Kidney epithelial cell (primary cell): ENCODE measurements at regions not wholly inside any gene's neighbourhood (a gene's known extent, or its start where the extent isn't known, plus 50 kb on each side); places are given as distances from the start of the nearest gene placed in this dataset.

Source experiments
- DNase-seq: peaks from one replicate; pipeline ENCODE4 v3.0.0-alpha.2; 2010; ENCODE audit warnings: low read depth
- H3K27me3 ChIP-seq: 2 replicates; pipeline ENCODE4 v1.6.0; 2011; ENCODE audit warnings: low read length; ENCODE audit not compliant: control insufficient read depth, insufficient read depth
- H3K36me3 ChIP-seq: 2 replicates; pipeline ENCODE4 v1.5.1; 2011; ENCODE audit warnings: low read length; ENCODE audit not compliant: control insufficient read depth, insufficient read depth
- H3K4me3 ChIP-seq: 2 replicates; pipeline ENCODE4 v1.5.1; 2011; ENCODE audit warnings: low read depth, mild to moderate bottlenecking, control low read depth, low read length
- CTCF ChIP-seq: IDR thresholded peaks from 2 replicates; pipeline ENCODE4 v1.5.1; 2011; ENCODE audit warnings: mild to moderate bottlenecking, moderate library complexity, low read length, control low read depth, inconsistent platforms; ENCODE audit not compliant: insufficient read depth, poor library complexity, severe bottlenecking

GRCh38 chr1:200478945-200479558, 69.2 kb upstream of the ZNF281 start:
- DNase-seq, result no peak
- Histone ChIP-seq H3K27me3 (no peaks in the 10 kb centered on the region), H3K4me3 (no peak overlapping the region), H3K36me3 (no peaks in the 10 kb centered on the region)
- TF ChIP-seq CTCF, result no peak

GRCh38 chr1:200478239-200478623, 68.4 kb upstream of the ZNF281 start:
- TF ChIP-seq CTCF, result no peak
- H3K4me3 ChIP-seq, result no peak overlapping the region
- H3K27me3 ChIP-seq, result no peaks in the 10 kb centered on the region
- no peak for DNase-seq
- H3K36me3 ChIP-seq, result no peaks in the 10 kb centered on the region

- Histone ChIP-seq H3K36me3 (no peaks in the 10 kb centered on the region), H3K4me3 (no peak overlapping the region), H3K27me3 (no peaks in the 10 kb centered on the region)
- TF ChIP-seq CTCF, result no peak
- no peak for DNase-seq
Measured at GRCh38 chr1:200474633-200475032, 64.8 kb upstream of the ZNF281 start.

GRCh38 chr1:200473698-200474371, 64.0 kb upstream of the ZNF281 start:
- peak; percentile 57 for DNase-seq
- no peak for TF ChIP-seq CTCF
- Histone ChIP-seq H3K36me3 (no peaks in the 10 kb centered on the region), H3K27me3 (no peaks in the 10 kb centered on the region), H3K4me3 (no peak overlapping the region)

- no peaks in the 10 kb centered on the region for H3K36me3 ChIP-seq
- H3K4me3 ChIP-seq, result no peak overlapping the region
- TF ChIP-seq CTCF, result no peak
- H3K27me3 ChIP-seq, result no peaks in the 10 kb centered on the region
- DNase-seq, result no peak
Measured at GRCh38 chr1:200471739-200472138, 61.9 kb upstream of the ZNF281 start.
